ENCODE measurements at regions not wholly inside any gene's neighbourhood (a gene's known extent, or its start where the extent isn't known, plus 50 kb on each side); places are given as distances from the start of the nearest gene placed in this dataset.

- TF ChIP-seq INSM2 (tag by site-specific recombination; IDR thresholded peaks at IDR 0.05): no peak
Observed at GRCh38 chr22:49600468-49600867, 227.2 kb downstream of the BRD1 start (continued).

GRCh38 chr22:49599691-49600455 lies 227.8 kb downstream of the BRD1 start:
- no peak overlapping the region for H3K27ac ChIP-seq (ENCODE audit: extremely low read depth, low read depth, low read length)
- H3K9me3 ChIP-seq (ENCODE audit: control insufficient read depth, insufficient read depth, low read depth, low read length): no peaks in the 10 kb centered on the region
- H3K4me1 ChIP-seq (ENCODE audit: control insufficient read depth, insufficient read depth, low read length): no peaks in the 10 kb centered on the region
- ChIA-PET CTCF (no interaction called here), POLR2A (no interaction called here)
- H3K36me3 ChIP-seq (ENCODE audit: control insufficient read depth in 2 of 2, insufficient read depth in 1 of 2, low read length in 2 of 2): no peaks in the 10 kb centered on the region
- TF ChIP-seq ZNF521 (tag by site-specific recombination; IDR thresholded peaks at IDR 0.05) (no peak), ZNF530 (tag by site-specific recombination; IDR thresholded peaks at IDR 0.05; ENCODE audit: low read depth) (no peak), TSHZ1 (tag by site-specific recombination; IDR thresholded peaks at IDR 0.05; ENCODE audit: borderline replicate concordance) (no peak), KLF10 (tag by site-specific recombination; IDR thresholded peaks at IDR 0.05) (no peak), ZNF76 (tag by site-specific recombination; IDR thresholded peaks at IDR 0.05; ENCODE audit: borderline replicate concordance, low read depth) (no peak), FEZF1 (tag by site-specific recombination; IDR thresholded peaks at IDR 0.05) (no peak), MYNN (tag by site-specific recombination; IDR thresholded peaks at IDR 0.05; ENCODE audit: borderline replicate concordance) (no peak), ZNF169 (tag by site-specific recombination; IDR thresholded peaks at IDR 0.05) (no peak), SP2 (tag by site-specific recombination; IDR thresholded peaks at IDR 0.05) (no peak), ZBTB21 (tag by site-specific recombination; IDR thresholded peaks at IDR 0.05) (no peak), ZNF140 (tag by site-specific recombination; IDR thresholded peaks at IDR 0.05) (no peak), BCL6B (tag by site-specific recombination; IDR thresholded peaks at IDR 0.05) (no peak), ZNF785 (tag by site-specific recombination; IDR thresholded peaks at IDR 0.05) (no peak), GFI1B (tag by site-specific recombination; IDR thresholded peaks at IDR 0.05) (no peak), SCRT1 (tag by site-specific recombination; IDR thresholded peaks at IDR 0.05; ENCODE audit: borderline replicate concordance) (no peak), ZSCAN30 (tag by site-specific recombination; IDR thresholded peaks at IDR 0.05) (no peak)
- TF ChIP-seq, protein P1, sequence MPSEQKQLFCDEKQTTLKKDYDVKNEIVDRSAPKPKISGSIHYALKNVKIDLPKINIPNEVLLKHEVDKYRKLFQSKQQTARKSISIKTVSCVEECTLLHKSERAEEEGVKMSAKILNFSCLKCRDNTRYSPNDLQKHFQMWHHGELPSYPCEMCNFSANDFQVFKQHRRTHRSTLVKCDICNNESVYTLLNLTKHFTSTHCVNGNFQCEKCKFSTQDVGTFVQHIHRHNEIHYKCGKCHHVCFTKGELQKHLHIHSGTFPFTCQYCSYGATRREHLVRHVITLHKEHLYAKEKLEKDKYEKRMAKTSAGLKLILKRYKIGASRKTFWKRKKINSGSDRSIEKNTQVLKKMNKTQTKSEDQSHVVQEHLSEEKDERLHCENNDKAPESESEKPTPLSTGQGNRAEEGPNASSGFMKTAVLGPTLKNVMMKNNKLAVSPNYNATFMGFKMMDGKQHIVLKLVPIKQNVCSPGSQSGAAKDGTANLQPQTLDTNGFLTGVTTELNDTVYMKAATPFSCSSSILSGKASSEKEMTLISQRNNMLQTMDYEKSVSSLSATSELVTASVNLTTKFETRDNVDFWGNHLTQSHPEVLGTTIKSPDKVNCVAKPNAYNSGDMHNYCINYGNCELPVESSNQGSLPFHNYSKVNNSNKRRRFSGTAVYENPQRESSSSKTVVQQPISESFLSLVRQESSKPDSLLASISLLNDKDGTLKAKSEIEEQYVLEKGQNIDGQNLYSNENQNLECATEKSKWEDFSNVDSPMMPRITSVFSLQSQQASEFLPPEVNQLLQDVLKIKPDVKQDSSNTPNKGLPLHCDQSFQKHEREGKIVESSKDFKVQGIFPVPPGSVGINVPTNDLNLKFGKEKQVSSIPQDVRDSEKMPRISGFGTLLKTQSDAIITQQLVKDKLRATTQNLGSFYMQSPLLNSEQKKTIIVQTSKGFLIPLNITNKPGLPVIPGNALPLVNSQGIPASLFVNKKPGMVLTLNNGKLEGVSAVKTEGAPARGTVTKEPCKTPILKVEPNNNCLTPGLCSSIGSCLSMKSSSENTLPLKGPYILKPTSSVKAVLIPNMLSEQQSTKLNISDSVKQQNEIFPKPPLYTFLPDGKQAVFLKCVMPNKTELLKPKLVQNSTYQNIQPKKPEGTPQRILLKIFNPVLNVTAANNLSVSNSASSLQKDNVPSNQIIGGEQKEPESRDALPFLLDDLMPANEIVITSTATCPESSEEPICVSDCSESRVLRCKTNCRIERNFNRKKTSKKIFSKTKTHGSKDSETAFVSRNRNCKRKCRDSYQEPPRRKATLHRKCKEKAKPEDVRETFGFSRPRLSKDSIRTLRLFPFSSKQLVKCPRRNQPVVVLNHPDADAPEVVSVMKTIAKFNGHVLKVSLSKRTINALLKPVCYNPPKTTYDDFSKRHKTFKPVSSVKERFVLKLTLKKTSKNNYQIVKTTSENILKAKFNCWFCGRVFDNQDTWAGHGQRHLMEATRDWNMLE (tag by site-specific recombination; conservative IDR thresholded peaks at IDR 0.05; ENCODE audit: low read depth): no peak
- H3K4me3 ChIP-seq (ENCODE audit: low read depth, low read length): no peak overlapping the region
